Astrocyte (in vitro differentiated cells and primary cell): ENCODE measurements at regions not wholly inside any gene's neighbourhood (a gene's known extent, or its start where the extent isn't known, plus 50 kb on each side); places are given as distances from the start of the nearest gene placed in this dataset.

Experiments used
- DNase-seq: peaks from one replicate; pipeline ENCODE4 v3.0.0-alpha.2; 2010; ENCODE audit warnings: low read depth
- FAIRE-seq: peaks from 2 replicates; lab custom pipeline; 2011; peaks lifted over from hg19 to GRCh38; lab: Jason Lieb, UNC
- H2AFZ ChIP-seq: 2 replicates; pipeline ENCODE4 v1.6.0; 2012; ENCODE audit warnings: low read depth, low read length, inconsistent platforms
- H3K27ac ChIP-seq: 2 replicates; pipeline ENCODE4 v1.5.1; 2011; ENCODE audit warnings: low read depth, low read length, inconsistent platforms
- H3K27me3 ChIP-seq: 2 replicates; pipeline ENCODE4 v1.6.0; 2011; ENCODE audit warnings: low read length, inconsistent platforms; ENCODE audit not compliant: insufficient read depth
- H3K36me3 ChIP-seq: 2 replicates; pipeline ENCODE4 v1.5.1; 2011; ENCODE audit warnings: low read length, inconsistent platforms; ENCODE audit not compliant: insufficient read depth
- H3K4me1 ChIP-seq: 2 replicates; pipeline ENCODE4 v1.5.1; 2011; ENCODE audit warnings: low read length, inconsistent platforms; ENCODE audit not compliant: insufficient read depth
- H3K4me2 ChIP-seq: 2 replicates; pipeline ENCODE4 v1.6.0; 2012; ENCODE audit warnings: low read length, inconsistent platforms
- H3K4me3 ChIP-seq: 2 replicates; pipeline ENCODE4 v1.5.1; 2011; ENCODE audit warnings: low read depth, mild to moderate bottlenecking, low read length, inconsistent platforms; ENCODE audit not compliant: insufficient read depth
- H3K79me2 ChIP-seq: 2 replicates; pipeline ENCODE4 v1.6.0; 2012; ENCODE audit warnings: mild to moderate bottlenecking, low read length, inconsistent platforms; ENCODE audit not compliant: insufficient read depth
- H3K9ac ChIP-seq: 2 replicates; pipeline ENCODE4 v1.6.0; 2012; ENCODE audit warnings: mild to moderate bottlenecking, low read length, inconsistent platforms
- H3K9me3 ChIP-seq: 2 replicates; pipeline ENCODE4 v1.5.1; 2012; ENCODE audit warnings: low read depth, mild to moderate bottlenecking, low read length, inconsistent platforms; ENCODE audit not compliant: insufficient read depth
- H4K20me1 ChIP-seq: 2 replicates; pipeline ENCODE4 v1.6.0; 2012; ENCODE audit warnings: low read length, inconsistent platforms; ENCODE audit not compliant: insufficient read depth
- H3K27ac Mint-ChIP-seq: one replicate; pipeline ENCODE4 v1.8.0; 2021; ENCODE audit warnings: mild to moderate bottlenecking, mixed read lengths; ENCODE audit not compliant: unreplicated experiment
- H3K27me3 Mint-ChIP-seq: one replicate; pipeline ENCODE4 v1.8.0; 2021; ENCODE audit warnings: low read depth, mixed read lengths; ENCODE audit not compliant: unreplicated experiment
- H3K36me3 Mint-ChIP-seq: one replicate; pipeline ENCODE4 v1.8.0; 2021; ENCODE audit warnings: low read depth, mixed read lengths; ENCODE audit not compliant: unreplicated experiment
- H3K4me1 Mint-ChIP-seq: one replicate; pipeline ENCODE4 v1.8.0; 2021; ENCODE audit warnings: low read depth, mixed read lengths; ENCODE audit not compliant: unreplicated experiment
- H3K4me3 Mint-ChIP-seq: one replicate; pipeline ENCODE4 v1.8.0; 2021; ENCODE audit warnings: mild to moderate bottlenecking, moderate library complexity, mixed read lengths; ENCODE audit not compliant: unreplicated experiment
- H3K9me3 Mint-ChIP-seq: one replicate; pipeline ENCODE4 v1.8.0; 2021; ENCODE audit warnings: mild to moderate bottlenecking, mixed read lengths; ENCODE audit not compliant: unreplicated experiment
- EZH2 ChIP-seq: IDR thresholded peaks from 2 replicates; pipeline ENCODE4 v1.6.1; 2012; ENCODE audit warnings: mild to moderate bottlenecking, low read length, inconsistent platforms; ENCODE audit not compliant: insufficient read depth
- TF ChIP-seq, protein P1 (sequence below): IDR thresholded peaks from 2 replicates; pipeline ENCODE4 v1.5.1; 2011; ENCODE audit warnings: low read depth, mild to moderate bottlenecking, inconsistent platforms, low read length, moderate library complexity; ENCODE audit not compliant: insufficient read depth

DNA sequence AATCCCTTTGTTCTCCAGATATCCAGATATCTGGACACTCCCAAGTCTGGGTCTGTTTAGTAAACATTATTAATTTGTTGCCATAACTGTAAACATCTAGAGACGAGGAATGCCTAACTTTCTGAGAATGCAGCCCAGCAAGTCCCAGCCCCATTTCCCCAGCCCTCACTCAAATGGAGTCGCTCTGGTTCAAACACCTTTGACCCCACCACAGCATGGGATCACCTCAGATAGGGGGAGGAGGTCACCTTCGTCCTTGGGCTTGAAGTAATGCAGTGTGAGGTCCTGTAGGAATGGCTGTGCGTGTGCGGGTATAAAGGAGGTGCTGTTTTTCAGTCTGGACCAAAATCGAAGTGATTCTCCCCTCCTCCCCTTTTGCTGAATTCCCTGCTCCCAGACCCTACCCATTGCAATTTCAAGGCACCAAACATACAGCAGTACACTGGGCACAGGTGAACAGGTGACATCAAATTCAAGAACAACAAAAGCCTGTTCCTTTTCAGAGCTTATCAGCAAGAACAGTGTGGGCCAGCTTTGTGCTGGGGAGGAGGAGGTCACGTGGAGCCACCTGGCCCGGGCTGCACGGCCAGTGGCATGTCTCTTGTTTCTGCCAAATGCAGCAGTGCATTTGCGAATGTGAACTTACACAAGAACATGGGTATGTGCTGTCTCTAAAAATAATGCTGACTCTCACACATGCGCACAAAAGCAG is 57.5 kb upstream of the TRPM1 start:
- Mint-ChIP-seq H3K9me3 (no peaks in the 10 kb centered on the region), H3K27me3 (peaks cover 15% of the 10 kb centered on the region), H3K27ac (no peak overlapping the region), H3K4me3 (no peak overlapping the region), H3K4me1 (peaks cover 1% of the 10 kb centered on the region), H3K36me3 (no peaks in the 10 kb centered on the region)
- no peak for DNase-seq
- no peaks in the 10 kb centered on the region for H3K36me3 ChIP-seq
- H3K4me3 ChIP-seq = no peak overlapping the region
- no peak overlapping the region for H3K9ac ChIP-seq
- H3K27ac ChIP-seq = no peak overlapping the region
- H3K9me3 ChIP-seq = no peaks in the 10 kb centered on the region
- H3K4me1 ChIP-seq = no peaks in the 10 kb centered on the region
- no peaks in the 10 kb centered on the region for H4K20me1 ChIP-seq
- no peak overlapping the region for H3K4me2 ChIP-seq
- FAIRE-seq = no peak
- no peaks in the 10 kb centered on the region for H3K79me2 ChIP-seq
- H3K27me3 ChIP-seq = peaks cover 2% of the 10 kb centered on the region
- H2AFZ ChIP-seq = no peak overlapping the region
- no peak for TF ChIP-seq EZH2
- TF ChIP-seq, protein P1, sequence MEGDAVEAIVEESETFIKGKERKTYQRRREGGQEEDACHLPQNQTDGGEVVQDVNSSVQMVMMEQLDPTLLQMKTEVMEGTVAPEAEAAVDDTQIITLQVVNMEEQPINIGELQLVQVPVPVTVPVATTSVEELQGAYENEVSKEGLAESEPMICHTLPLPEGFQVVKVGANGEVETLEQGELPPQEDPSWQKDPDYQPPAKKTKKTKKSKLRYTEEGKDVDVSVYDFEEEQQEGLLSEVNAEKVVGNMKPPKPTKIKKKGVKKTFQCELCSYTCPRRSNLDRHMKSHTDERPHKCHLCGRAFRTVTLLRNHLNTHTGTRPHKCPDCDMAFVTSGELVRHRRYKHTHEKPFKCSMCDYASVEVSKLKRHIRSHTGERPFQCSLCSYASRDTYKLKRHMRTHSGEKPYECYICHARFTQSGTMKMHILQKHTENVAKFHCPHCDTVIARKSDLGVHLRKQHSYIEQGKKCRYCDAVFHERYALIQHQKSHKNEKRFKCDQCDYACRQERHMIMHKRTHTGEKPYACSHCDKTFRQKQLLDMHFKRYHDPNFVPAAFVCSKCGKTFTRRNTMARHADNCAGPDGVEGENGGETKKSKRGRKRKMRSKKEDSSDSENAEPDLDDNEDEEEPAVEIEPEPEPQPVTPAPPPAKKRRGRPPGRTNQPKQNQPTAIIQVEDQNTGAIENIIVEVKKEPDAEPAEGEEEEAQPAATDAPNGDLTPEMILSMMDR = no peak

DNA sequence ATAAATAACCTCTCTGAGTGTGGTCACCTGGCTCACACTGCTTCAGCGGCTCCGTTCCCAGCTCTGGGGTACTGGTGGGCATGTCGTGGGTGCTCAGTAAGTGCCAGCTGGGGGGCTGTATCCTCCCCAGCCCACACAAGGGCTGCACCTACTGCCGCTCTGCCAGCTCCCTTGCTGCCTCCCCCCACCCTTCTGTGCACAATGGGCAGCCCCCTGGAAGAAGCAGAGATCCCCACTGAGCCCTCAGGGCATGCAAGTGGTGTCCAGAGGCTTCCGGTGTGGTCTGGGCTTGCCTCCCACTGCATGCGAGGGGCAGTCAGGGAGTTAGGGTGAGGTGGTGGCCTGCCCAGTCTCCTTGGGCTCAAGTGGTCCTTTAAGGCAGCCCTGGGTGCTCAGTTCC is 58.3 kb upstream of the TRPM1 start:
- Mint-ChIP-seq H3K36me3 (no peaks in the 10 kb centered on the region), H3K4me1 (peaks cover 1% of the 10 kb centered on the region), H3K4me3 (no peak overlapping the region), H3K27ac (no peak overlapping the region), H3K27me3 (peaks cover 12% of the 10 kb centered on the region), H3K9me3 (no peaks in the 10 kb centered on the region)
- FAIRE-seq = no peak
- Histone ChIP-seq H3K27ac (no peak overlapping the region), H2AFZ (no peak overlapping the region), H4K20me1 (no peaks in the 10 kb centered on the region), H3K79me2 (no peaks in the 10 kb centered on the region), H3K4me2 (no peak overlapping the region), H3K9ac (no peak overlapping the region), H3K9me3 (no peaks in the 10 kb centered on the region), H3K27me3 (no peaks in the 10 kb centered on the region), H3K36me3 (no peaks in the 10 kb centered on the region), H3K4me3 (no peak overlapping the region), H3K4me1 (no peaks in the 10 kb centered on the region)
- no peak for DNase-seq
- TF ChIP-seq, protein P1 = no peak
- no peak for TF ChIP-seq EZH2

DNA sequence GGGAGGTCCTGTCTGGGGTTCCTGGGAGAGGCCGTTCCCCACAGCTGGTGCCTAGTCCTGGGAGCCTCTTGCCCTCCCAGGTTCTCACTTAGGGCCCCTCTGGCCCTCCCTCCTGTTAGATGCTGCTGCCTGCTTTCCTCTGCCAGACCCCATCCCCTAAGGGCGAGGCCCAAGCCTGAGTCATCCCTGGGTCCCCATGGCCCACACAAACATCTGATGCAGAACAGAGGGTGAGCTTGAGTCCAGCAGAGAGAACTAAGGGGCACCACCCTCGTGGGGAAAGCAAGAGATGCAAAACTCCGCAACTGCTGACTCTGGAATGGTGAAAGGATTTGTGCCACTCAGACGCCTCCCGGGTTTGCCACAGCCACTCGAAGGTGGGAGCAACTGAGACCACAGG is 58.8 kb upstream of the TRPM1 start:
- no peak for FAIRE-seq
- H3K27ac Mint-ChIP-seq = no peak overlapping the region
- no peaks in the 10 kb centered on the region for H3K9me3 ChIP-seq

More for the DNA sequence above, 58.8 kb upstream of the TRPM1 start:
- Mint-ChIP-seq H3K9me3 (no peaks in the 10 kb centered on the region), H3K36me3 (no peaks in the 10 kb centered on the region), H3K27me3 (peaks cover 11% of the 10 kb centered on the region), H3K4me3 (no peak overlapping the region), H3K4me1 (peaks cover 1% of the 10 kb centered on the region)
- Histone ChIP-seq H2AFZ (no peak overlapping the region), H3K27ac (no peak overlapping the region), H3K79me2 (no peaks in the 10 kb centered on the region), H3K36me3 (no peaks in the 10 kb centered on the region), H3K4me1 (no peaks in the 10 kb centered on the region), H3K4me2 (no peak overlapping the region), H4K20me1 (no peaks in the 10 kb centered on the region), H3K4me3 (no peak overlapping the region), H3K9ac (no peak overlapping the region), H3K27me3 (no peaks in the 10 kb centered on the region)
- no peak for DNase-seq
- no peak for TF ChIP-seq EZH2
- TF ChIP-seq, protein P1 = no peak
